PC-9 (cell line): ENCODE measurements at regions not wholly inside any gene's neighbourhood (a gene's known extent, or its start where the extent isn't known, plus 50 kb on each side); places are given as distances from the start of the nearest gene placed in this dataset.

Experiments used
- CTCF ChIP-seq: fragments of 200-600 bp; sonication (generic); conservative IDR thresholded peaks from 2 replicates; pipeline ENCODE4 v1.6.1; 2017; ENCODE audit warnings: mixed run types, antibody characterized with exemption, mild to moderate bottlenecking, moderate library complexity
- EZH2 ChIP-seq: fragments of 200-600 bp; sonication (generic); IDR thresholded peaks from 2 replicates; pipeline ENCODE4 v1.8.0; 2017; ENCODE audit warnings: antibody characterized with exemption, low read depth

- TF ChIP-seq CTCF (no peak), EZH2 (no peak)
These were observed 2654.2 kb upstream of the PCDH20 start for GRCh38 chr13:64069892-64070291.
